ENCODE measurements at regions not wholly inside any gene's neighbourhood (a gene's known extent, or its start where the extent isn't known, plus 50 kb on each side); places are given as distances from the start of the nearest gene placed in this dataset.

GRCh38 chr14:82657186-82657675 lies 1123.6 kb upstream of the SEL1L start:
- H3K9me3 ChIP-seq (replicated peaks in 1 of 3), result no peaks in the 10 kb centered on the region
- no peak overlapping the region for H3K4me3 ChIP-seq
- TF ChIP-seq CTCF (IDR thresholded peaks at IDR 0.05) (no peak), POLR2A (IDR thresholded peaks at IDR 0.05) (no peak)
- no peak overlapping the region for H3K27ac ChIP-seq
- H3K4me1 ChIP-seq (replicated peaks in 1 of 2), result no peaks in the 10 kb centered on the region
- WGBS, 4 donors, result 86 to 94% (median 89%) methylated on average over 4 of the region's 4 CpGs
- DNase-seq, result no peak
- H3K27me3 ChIP-seq, result no peaks in the 10 kb centered on the region
- intact Hi-C loops (cut with DNase I), result no loop called here
- H3K36me3 ChIP-seq (replicated peaks in 1 of 2), result no peaks in the 10 kb centered on the region

GRCh38 chr14:82661258-82661657 lies 1127.6 kb upstream of the SEL1L start:
- intact Hi-C loops (cut with DNase I), result no loop called here
- WGBS, 4 donors, result 72 to 84% (median 81%) methylated on average over 2 of the region's 2 CpGs
- Histone ChIP-seq H3K36me3 (replicated peaks in 1 of 2) (no peaks in the 10 kb centered on the region), H3K9me3 (replicated peaks in 1 of 3) (no peaks in the 10 kb centered on the region), H3K27ac (no peak overlapping the region), H3K27me3 (no peaks in the 10 kb centered on the region), H3K4me1 (replicated peaks in 1 of 2) (no peaks in the 10 kb centered on the region), H3K4me3 (no peak overlapping the region)
- TF ChIP-seq CTCF (IDR thresholded peaks at IDR 0.05) (no peak), POLR2A (IDR thresholded peaks at IDR 0.05) (no peak)
- no peak for DNase-seq

GRCh38 chr14:82667006-82667405 lies 1133.4 kb upstream of the SEL1L start:
- no peak for TF ChIP-seq POLR2A (IDR thresholded peaks at IDR 0.05)
- TF ChIP-seq CTCF (IDR thresholded peaks at IDR 0.05), result no peak
- intact Hi-C loops (cut with DNase I), result no loop called here
- Histone ChIP-seq H3K36me3 (replicated peaks in 1 of 2) (no peaks in the 10 kb centered on the region), H3K27ac (no peak overlapping the region), H3K4me3 (no peak overlapping the region), H3K9me3 (replicated peaks in 1 of 3) (no peaks in the 10 kb centered on the region), H3K4me1 (replicated peaks in 1 of 2) (no peaks in the 10 kb centered on the region), H3K27me3 (no peaks in the 10 kb centered on the region)
- WGBS, 4 donors, result 80 to 83% (median 81%) methylated on average over 4 of the region's 4 CpGs
- no peak for DNase-seq

- DNase-seq, result no peak
- intact Hi-C loops (cut with DNase I), result no loop called here
- H3K27ac ChIP-seq, result no peak overlapping the region
- no peak for TF ChIP-seq CTCF (IDR thresholded peaks at IDR 0.05)
- no peaks in the 10 kb centered on the region for H3K9me3 ChIP-seq (replicated peaks in 1 of 3)
- 35 to 51% (median 37%) methylated on average over 4 of the region's 4 CpGs for WGBS, 4 donors
- no peaks in the 10 kb centered on the region for H3K27me3 ChIP-seq
- no peaks in the 10 kb centered on the region for H3K4me1 ChIP-seq (replicated peaks in 1 of 2)
- no peaks in the 10 kb centered on the region for H3K36me3 ChIP-seq (replicated peaks in 1 of 2)
- H3K4me3 ChIP-seq, result no peak overlapping the region
Observed at GRCh38 chr14:82667501-82667900, 1133.8 kb upstream of the SEL1L start.
